GM12872 (cell line): ENCODE measurements at regions not wholly inside any gene's neighbourhood (a gene's known extent, or its start where the extent isn't known, plus 50 kb on each side); places are given as distances from the start of the nearest gene placed in this dataset.

Source experiments
- CTCF ChIP-seq: IDR thresholded peaks from 3 replicates; pipeline ENCODE4 v1.5.1; 2011; ENCODE audit warnings: low read depth, mild to moderate bottlenecking, low read length, moderate library complexity; ENCODE audit not compliant: insufficient read depth

- TF ChIP-seq CTCF, result no peak
These were observed 393.0 kb upstream of the SALL3 start for GRCh38 chr18:78586586-78586985.

- no peak for TF ChIP-seq CTCF
These were observed 392.5 kb upstream of the SALL3 start for GRCh38 chr18:78587096-78587495.

GRCh38 chr18:78587626-78588600 is 391.7 kb upstream of the SALL3 start:
- TF ChIP-seq CTCF, result no peak

GRCh38 chr18:78589916-78590437 is 389.6 kb upstream of the SALL3 start:
- TF ChIP-seq CTCF, result no peak

- no peak for TF ChIP-seq CTCF
These were observed 384.2 kb upstream of the SALL3 start for GRCh38 chr18:78595453-78595852.

- no peak for TF ChIP-seq CTCF
These were observed 383.6 kb upstream of the SALL3 start for GRCh38 chr18:78595924-78596573.

- no peak for TF ChIP-seq CTCF
These were observed 382.7 kb upstream of the SALL3 start for GRCh38 chr18:78596794-78597345.
